ENCODE measurements at regions not wholly inside any gene's neighbourhood (a gene's known extent, or its start where the extent isn't known, plus 50 kb on each side); places are given as distances from the start of the nearest gene placed in this dataset.

- TF ChIP-seq, protein P1, sequence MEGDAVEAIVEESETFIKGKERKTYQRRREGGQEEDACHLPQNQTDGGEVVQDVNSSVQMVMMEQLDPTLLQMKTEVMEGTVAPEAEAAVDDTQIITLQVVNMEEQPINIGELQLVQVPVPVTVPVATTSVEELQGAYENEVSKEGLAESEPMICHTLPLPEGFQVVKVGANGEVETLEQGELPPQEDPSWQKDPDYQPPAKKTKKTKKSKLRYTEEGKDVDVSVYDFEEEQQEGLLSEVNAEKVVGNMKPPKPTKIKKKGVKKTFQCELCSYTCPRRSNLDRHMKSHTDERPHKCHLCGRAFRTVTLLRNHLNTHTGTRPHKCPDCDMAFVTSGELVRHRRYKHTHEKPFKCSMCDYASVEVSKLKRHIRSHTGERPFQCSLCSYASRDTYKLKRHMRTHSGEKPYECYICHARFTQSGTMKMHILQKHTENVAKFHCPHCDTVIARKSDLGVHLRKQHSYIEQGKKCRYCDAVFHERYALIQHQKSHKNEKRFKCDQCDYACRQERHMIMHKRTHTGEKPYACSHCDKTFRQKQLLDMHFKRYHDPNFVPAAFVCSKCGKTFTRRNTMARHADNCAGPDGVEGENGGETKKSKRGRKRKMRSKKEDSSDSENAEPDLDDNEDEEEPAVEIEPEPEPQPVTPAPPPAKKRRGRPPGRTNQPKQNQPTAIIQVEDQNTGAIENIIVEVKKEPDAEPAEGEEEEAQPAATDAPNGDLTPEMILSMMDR (IDR thresholded peaks at IDR 0.05; ENCODE audit: low read depth, low read length): no peak
- TF ChIP-seq POLR2A (IDR thresholded peaks at IDR 0.05; ENCODE audit: extremely low read depth, insufficient read length) (no peak), MYC (IDR thresholded peaks at IDR 0.05; ENCODE audit: low read depth, low read length) (no peak)
- TF ChIP-seq, protein P2, sequence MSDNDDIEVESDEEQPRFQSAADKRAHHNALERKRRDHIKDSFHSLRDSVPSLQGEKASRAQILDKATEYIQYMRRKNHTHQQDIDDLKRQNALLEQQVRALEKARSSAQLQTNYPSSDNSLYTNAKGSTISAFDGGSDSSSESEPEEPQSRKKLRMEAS (IDR thresholded peaks at IDR 0.05; ENCODE audit: low read depth, low read length): no peak
Measured at GRCh38 chr9:81462801-81463200, 226.5 kb downstream of the TLE1 start.
